ENCODE measurements at regions not wholly inside any gene's neighbourhood (a gene's known extent, or its start where the extent isn't known, plus 50 kb on each side); places are given as distances from the start of the nearest gene placed in this dataset.

- TF ChIP-seq POLR2A (IDR thresholded peaks at IDR 0.05) (no peak), CTCF (IDR thresholded peaks at IDR 0.05) (no peak)
- no peak for DNase-seq
- H3K4me1 ChIP-seq: no peaks in the 10 kb centered on the region
- H3K36me3 ChIP-seq (ENCODE audit: low read depth, missing control alignments): no peaks in the 10 kb centered on the region
- 68 to 70% methylated on average over 2 of the region's 2 CpGs for WGBS, 2 donors
- intact Hi-C loops (cut with DNase I; ENCODE audit: low total_unique reads): no loop called here
- H3K27ac ChIP-seq: no peak overlapping the region
- no peaks in the 10 kb centered on the region for H3K9me3 ChIP-seq
- H3K4me3 ChIP-seq: no peak overlapping the region
- H3K27me3 ChIP-seq: no peaks in the 10 kb centered on the region
Observed at GRCh38 chr16:55130911-55131310, 193.1 kb upstream of the IRX6 start.

- TF ChIP-seq POLR2A (IDR thresholded peaks at IDR 0.05) (no peak), CTCF (IDR thresholded peaks at IDR 0.05) (no peak)
- intact Hi-C loops (cut with DNase I; ENCODE audit: low total_unique reads): no loop called here
- WGBS, 2 donors: 30 to 67% methylated on average over 2 to 3 of the region's 3 CpGs
Observed at GRCh38 chr16:55133654-55134053, 190.3 kb upstream of the IRX6 start.

DNA sequence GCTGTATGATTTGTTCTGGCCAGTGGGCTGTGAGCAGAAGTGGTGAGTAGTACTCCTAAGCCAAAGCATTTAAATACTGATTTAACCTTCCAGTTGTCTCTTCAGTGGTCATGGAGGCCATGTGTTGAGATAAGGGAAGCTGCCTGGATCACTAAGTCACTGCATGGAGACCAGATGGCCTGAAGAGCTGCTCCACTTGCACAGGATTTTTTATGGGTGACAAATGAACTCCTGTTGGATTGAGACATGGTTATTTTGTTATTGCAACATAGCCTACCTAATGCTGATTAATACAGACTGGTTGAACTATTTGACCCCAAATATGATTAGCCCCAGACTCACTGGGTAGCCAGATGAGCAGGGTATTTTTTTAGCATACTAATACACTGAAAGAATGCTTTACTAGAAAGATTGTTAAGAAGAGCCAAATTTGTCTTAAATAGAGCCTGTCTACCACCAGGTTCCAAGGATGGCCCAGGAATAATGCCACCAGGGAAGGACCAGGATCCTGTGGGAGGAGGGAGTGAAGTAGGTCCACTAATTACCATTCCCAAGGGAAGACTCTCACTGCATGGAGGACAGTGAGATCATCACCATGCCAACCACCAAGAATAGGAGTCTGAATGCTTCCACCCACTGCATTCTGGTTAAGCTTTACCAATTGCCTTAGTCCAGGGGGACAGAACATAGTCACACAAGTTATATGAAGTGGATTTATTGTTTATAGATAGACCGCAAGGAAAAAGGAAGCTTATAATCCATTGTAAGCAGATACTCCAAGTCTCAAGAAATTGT, 187.4 kb upstream of the IRX6 start:
- Histone ChIP-seq H3K9me3 (no peaks in the 10 kb centered on the region), H3K4me1 (no peaks in the 10 kb centered on the region), H3K27ac (no peak overlapping the region), H3K36me3 (ENCODE audit: low read depth, missing control alignments) (no peaks in the 10 kb centered on the region), H3K27me3 (no peaks in the 10 kb centered on the region), H3K4me3 (no peak overlapping the region)
- TF ChIP-seq CTCF (IDR thresholded peaks at IDR 0.05): no peak
- no peak for TF ChIP-seq POLR2A (IDR thresholded peaks at IDR 0.05)
- no peak for DNase-seq
- WGBS, 2 donors: 87 to 89% methylated on average over 1 of the region's 1 CpG
- intact Hi-C loops (cut with DNase I; ENCODE audit: low total_unique reads): no loop called here

More at GRCh38 chr16:55133654-55134053, 190.3 kb upstream of the IRX6 start:
- H3K36me3 ChIP-seq (ENCODE audit: low read depth, missing control alignments): no peaks in the 10 kb centered on the region
- no peaks in the 10 kb centered on the region for H3K9me3 ChIP-seq
- no peak overlapping the region for H3K27ac ChIP-seq
- no peaks in the 10 kb centered on the region for H3K27me3 ChIP-seq
- no peak overlapping the region for H3K4me3 ChIP-seq
- no peak for DNase-seq
- no peaks in the 10 kb centered on the region for H3K4me1 ChIP-seq

DNA sequence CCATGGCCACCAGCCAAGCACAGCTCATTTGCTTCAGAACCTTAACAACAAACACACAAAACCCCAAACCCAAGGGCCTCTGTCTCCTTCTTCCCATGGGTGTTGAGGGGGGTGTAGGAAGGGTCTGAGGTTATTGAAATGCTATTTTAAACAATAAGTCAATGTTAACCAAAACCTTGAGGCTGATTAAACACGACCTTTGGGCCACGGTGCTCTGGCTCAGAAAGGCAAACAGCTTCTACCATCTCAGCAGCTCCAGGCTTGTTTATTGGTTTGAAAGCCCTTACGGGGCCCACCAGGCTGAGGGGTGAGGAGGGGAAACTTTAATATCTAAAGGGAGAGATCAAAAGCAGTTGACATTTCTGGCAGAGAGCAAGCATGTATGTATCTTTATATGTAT, 185.7 kb upstream of the IRX6 start:
- Histone ChIP-seq H3K4me3 (no peak overlapping the region), H3K27ac (no peak overlapping the region), H3K4me1 (no peaks in the 10 kb centered on the region), H3K36me3 (ENCODE audit: low read depth, missing control alignments) (no peaks in the 10 kb centered on the region), H3K9me3 (no peaks in the 10 kb centered on the region), H3K27me3 (no peaks in the 10 kb centered on the region)
- intact Hi-C loops (cut with DNase I; ENCODE audit: low total_unique reads): no loop called here
- no peak for TF ChIP-seq CTCF (IDR thresholded peaks at IDR 0.05)
- no peak for TF ChIP-seq POLR2A (IDR thresholded peaks at IDR 0.05)
- WGBS, 2 donors: 58 to 71% methylated on average over 3 of the region's 3 CpGs
- DNase-seq: no peak

GRCh38 chr16:55142405-55142804, 181.6 kb upstream of the IRX6 start:
- H3K4me1 ChIP-seq: no peaks in the 10 kb centered on the region
- WGBS, 2 donors: 63 to 76% methylated on average over 4 of the region's 4 CpGs
- no peak for DNase-seq
- H3K36me3 ChIP-seq (ENCODE audit: low read depth, missing control alignments): no peaks in the 10 kb centered on the region
- no peak for TF ChIP-seq CTCF (IDR thresholded peaks at IDR 0.05)
- TF ChIP-seq POLR2A (IDR thresholded peaks at IDR 0.05): no peak
- intact Hi-C loops (cut with DNase I; ENCODE audit: low total_unique reads): no loop called here
- no peak overlapping the region for H3K27ac ChIP-seq
- H3K27me3 ChIP-seq: no peaks in the 10 kb centered on the region
- H3K9me3 ChIP-seq: no peaks in the 10 kb centered on the region
- no peak overlapping the region for H3K4me3 ChIP-seq

Measured in testis (tissue), 2 donors.